GM23338 (cell line): ENCODE measurements at regions not wholly inside any gene's neighbourhood (a gene's known extent, or its start where the extent isn't known, plus 50 kb on each side); places are given as distances from the start of the nearest gene placed in this dataset.

Experiments
- CTCF ChIP-seq, 2 experiments: fragments of 200-600 bp in 1 of 2; sonication (generic) in 1 of 2; conservative IDR thresholded peaks; 2 replicates each; pipeline versions ENCODE4 v1.5.1 to v1.6.1; 2016 to 2017; ENCODE audit warnings: antibody characterized with exemption in 2 of 2, low read depth in 2 of 2, mild to moderate bottlenecking in 2 of 2, moderate library complexity in 1 of 2
- ETS1 ChIP-seq: IDR thresholded peaks from 2 replicates; pipeline ENCODE4 v1.6.1; 2016; ENCODE audit warnings: antibody characterized with exemption
- REST ChIP-seq: IDR thresholded peaks from one replicate; pipeline ENCODE4 v1.6.1; 2018; ENCODE audit warnings: antibody characterized with exemption; ENCODE audit not compliant: unreplicated experiment

- TF ChIP-seq CTCF (conservative IDR thresholded peaks at IDR 0.05; ENCODE audit: low read depth in 2 of 2) (no peak), REST (no peak), ETS1 (no peak)
Measured at GRCh38 chr15:62684123-62684808, 358.3 kb upstream of the TPM1 start.
